Stimulated activated CD4-positive, alpha-beta T cell treated with anti-CD3 and anti-CD28 coated beads, Interleukin-4, amount 100 ng/mL, for 1 hour (primary cell): ENCODE measurements at regions not wholly inside any gene's neighbourhood (a gene's known extent, or its start where the extent isn't known, plus 50 kb on each side); places are given as distances from the start of the nearest gene placed in this dataset.
"Not testable (repeated sequence)": the region's sequence is repeated elsewhere in the genome, so short reads cannot be mapped to it uniquely, and the experiment has no call there.

ENCODE experiments used
- DNase-seq: peaks from one replicate; pipeline ENCODE4 v3.0.0-alpha.2; 2020

DNA sequence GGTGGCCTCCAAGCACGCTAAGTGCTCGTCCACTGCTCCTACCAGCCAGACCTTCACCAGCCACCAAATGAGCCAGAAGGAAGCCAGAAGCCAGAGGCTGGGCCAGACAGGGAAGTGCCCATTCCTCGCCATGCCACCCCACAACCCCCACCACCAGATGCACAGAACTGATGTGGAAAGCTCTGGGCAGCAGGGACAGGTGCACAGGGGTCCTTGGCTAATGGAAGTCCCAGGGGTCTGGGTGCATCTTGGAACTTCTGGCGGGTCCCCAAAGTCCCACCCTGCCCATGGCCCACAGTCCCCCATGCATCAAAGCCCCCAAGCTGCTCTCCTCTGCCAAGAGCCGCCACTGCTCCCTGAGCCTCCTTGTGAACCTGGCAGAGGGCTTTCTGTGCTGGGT, 173.1 kb upstream of the ID2 start:
- no peak for DNase-seq

GRCh38 chr2:8509621-8510020, 172.2 kb upstream of the ID2 start:
- no peak for DNase-seq

DNA sequence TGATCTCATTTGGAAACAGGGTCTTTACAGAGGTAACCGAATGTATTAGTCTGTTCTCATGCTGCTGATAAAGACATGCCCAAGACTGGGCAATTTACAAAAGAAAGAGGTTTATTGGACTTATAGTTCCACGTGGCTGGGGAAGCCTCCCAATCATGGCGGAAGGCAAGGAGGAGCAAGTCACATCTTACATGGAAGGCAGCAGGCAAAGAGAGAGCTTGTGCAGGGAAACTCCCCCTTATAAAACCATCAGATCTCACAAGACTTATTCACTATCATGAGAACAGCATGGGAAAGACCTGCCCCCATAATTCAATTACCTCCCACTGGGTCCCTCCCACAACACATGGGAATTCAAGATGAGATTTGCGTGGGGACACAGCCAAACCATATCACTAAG, 171.8 kb upstream of the ID2 start:
- DNase-seq = not testable (repeated sequence)

GRCh38 chr2:8510519-8510918, 171.3 kb upstream of the ID2 start:
- no peak for DNase-seq

DNA sequence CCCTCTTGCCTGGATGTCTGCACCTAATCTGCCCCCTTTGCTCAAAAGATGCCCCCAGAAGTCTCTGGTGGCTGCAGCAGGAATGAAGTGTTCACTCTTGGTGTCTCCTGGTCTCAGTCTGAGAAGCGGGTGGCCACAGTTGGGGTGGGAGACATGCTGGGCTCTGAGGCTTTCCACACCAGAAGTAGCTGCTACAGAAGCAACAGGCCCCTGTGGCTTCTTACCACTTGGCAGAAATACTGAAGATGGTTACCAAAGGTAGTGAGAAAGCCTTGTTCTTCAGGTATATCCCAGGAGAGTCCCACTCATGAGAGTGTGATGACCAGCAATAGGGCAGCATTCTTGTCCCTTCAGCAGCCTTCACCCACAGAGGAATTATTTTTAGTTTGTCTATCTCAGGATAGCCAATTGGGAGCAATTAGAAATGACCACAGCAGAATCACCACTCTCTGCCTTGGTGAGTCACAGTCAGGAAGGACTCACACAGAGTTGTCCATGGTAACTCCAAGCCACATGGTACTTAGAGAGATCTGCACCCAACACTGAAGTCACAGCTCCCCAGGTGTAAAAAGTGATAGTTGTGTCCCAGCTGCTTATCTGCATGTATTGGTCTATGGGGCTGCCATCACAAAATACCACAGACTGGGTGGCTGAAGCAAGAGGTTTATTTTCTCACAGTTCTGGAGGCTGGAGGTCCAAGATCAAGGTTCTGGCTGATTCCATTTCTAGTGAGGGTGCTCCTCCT, 169.8 kb upstream of the ID2 start:
- no peak for DNase-seq

- DNase-seq = no peak
Observed at GRCh38 chr2:8513601-8514273, 168.1 kb upstream of the ID2 start.

DNA sequence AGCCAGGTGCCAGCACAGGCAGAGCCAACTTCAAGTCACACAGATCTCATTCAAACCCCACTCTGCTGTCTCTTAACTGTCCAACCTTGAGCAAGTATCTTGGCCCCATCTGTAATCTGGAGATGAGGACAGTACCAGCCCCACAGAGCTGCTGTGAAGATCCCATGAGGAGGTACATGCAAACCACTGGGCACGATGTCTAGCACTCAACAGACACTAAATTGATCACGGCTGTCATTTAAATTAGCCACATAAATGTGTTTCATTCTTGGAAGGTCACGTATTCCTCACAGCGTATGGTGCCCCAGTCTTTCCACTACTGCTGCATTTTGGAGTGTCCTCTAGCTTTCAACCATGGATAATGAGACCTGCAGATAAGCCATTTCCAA, 167.6 kb upstream of the ID2 start:
- no peak for DNase-seq

DNA sequence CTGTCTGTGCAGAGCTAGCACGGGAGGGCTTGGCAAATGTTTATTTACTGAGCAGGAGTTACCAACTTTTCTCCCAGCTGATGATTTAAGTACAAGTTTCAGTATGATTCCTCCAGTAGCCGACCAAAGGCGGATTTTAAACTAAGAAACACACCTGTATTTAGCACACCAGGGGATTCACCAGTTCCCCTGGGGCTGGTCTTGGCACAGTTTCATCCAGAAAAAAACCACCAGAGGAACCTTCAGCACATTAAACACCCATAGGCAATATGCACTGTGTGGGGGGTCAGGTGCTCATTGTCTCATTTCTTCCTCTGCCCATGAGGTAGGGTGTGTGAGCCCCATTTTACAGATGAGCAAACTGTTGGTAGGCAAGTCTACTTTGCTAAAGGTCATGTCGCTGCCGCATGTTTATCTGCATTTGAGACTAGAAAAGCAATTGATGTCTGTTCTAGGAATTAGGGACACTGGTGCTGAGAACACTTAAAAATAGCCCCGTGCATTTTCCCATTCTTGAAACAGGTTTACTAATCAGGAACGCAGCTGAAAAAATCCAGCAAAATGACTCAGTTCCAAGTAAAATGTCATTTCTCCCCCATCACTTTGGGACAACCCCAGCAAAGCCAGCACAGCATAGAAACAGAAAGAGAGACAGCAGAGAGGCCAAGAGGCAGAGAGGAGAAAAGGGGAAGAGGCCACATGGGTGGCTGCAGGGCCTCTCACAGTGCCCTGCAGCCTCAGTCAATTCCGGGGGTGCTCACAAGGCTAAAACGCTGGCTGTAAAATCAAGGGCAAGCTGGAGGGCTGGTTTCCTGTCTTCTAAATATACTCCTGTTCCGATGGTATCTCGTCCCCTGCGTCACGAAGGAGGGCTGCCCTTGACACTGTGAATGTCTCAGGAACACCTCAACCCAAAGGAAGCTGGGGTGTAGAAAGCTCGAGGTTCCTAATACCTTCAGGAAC, 166.8 kb upstream of the ID2 start:
- peak; percentile 52 for DNase-seq

- DNase-seq = no peak
Observed at GRCh38 chr2:8515864-8516533, 165.9 kb upstream of the ID2 start.

- DNase-seq = no peak
Observed at GRCh38 chr2:8517850-8518498, 163.9 kb upstream of the ID2 start.

- DNase-seq = no peak
Observed at GRCh38 chr2:8518979-8519668, 162.7 kb upstream of the ID2 start.

DNA sequence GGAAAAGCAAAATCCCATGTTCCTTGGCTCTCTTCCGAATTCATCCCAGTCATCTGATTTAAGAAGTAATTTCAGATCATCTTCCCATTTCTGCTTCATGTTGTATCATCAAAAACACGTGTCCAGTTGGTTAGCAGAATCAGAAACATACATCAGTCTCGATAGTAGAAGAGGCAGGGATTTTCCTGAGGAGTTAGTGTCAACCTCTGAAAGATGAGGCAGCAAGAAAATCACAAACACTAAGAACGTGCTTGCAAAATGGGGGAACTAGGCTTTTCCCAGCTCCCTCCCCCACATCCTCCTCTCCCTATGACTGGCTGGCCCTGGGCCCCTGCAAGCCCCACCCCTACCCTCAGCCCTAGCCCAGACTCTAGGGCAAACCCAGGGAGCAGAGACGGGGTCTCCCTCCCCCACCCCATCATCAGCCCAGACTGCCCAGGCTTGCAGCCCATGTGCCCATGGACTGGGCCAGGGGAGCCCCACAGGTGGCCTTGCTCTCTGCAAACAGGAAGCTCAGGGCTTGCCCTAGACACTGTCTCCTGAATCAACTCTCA, 161.0 kb upstream of the ID2 start:
- no peak for DNase-seq

- no peak for DNase-seq
Observed at GRCh38 chr2:8522687-8523086, 159.2 kb upstream of the ID2 start.

DNA sequence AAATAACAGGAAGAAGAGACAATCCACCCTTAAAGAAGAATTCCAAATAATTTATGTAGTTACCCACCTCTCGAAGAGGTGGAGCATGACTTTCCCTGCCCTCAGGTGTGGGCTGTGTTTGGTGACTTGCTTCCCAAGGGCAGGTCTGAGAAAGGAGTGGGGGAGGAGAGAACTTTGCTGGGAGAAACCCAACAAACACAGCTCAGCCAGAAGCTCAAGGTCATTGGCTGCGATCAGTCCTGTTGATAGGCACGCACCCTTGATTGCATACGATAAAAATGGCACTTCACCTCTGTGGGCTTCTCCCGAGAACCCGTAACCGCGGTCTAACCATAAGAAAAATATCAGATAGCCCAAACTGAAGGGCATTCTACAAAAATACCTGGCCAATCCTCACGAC, 157.5 kb upstream of the ID2 start:
- DNase-seq = no peak

GRCh38 chr2:8524823-8525222, 157.0 kb upstream of the ID2 start:
- DNase-seq = no peak

- DNase-seq = no peak
Observed at GRCh38 chr2:8525236-8525581, 156.6 kb upstream of the ID2 start.

DNA sequence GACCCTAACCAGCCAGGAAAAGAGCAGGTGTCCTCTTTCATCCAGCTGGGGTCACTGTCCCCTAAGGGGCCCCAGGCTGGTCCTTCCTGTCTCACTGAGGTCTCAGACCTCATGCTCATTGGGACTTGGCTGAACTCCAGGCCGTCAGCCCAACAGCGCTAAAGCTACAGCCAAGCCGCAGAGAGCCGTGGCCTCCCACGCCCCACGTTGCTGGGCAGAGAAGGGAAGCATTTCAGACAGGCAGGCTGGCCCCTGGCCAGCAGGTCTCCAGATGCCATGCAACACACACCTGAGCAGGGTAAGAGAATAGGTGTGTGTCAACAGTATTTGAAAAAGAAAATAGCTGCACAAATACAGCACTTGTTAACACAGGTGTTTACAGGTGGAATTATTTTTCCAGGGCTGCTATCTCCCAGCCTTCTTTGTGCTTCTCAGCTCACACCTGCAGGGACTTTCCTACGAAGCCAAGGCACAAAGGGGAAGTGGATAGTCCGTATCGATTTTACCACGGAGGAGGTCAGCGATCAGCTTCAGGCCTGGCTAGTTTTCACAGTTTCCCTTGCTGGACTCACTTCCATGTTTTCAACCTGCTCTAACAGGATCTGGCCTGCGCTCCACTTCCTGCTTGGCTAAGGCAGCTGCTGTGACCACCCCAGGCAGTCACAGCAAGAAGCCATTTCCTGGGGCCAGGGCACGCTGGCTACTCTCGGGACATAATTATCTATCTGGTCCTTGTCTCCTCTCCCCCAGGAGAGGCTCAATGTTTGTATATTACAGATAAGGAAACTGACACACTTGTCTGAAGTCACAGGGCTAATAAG, 156.1 kb upstream of the ID2 start:
- DNase-seq = no peak

DNA sequence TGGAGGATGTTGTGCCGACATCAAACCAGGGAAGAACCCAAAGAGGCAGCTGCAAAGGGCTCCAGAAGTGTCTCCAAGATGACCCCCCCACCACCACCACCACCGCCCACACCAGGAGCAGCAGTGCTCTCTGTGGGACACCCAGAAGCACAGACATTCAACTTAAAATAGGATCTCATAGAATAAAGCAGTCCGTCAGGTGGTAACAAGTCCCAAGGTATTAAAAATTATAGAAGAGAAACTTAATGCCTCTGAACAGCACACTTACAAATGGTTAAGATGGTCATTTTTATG, 155.5 kb upstream of the ID2 start:
- DNase-seq = no peak

- no peak for DNase-seq
Observed at GRCh38 chr2:8527031-8527430, 154.8 kb upstream of the ID2 start.

DNA sequence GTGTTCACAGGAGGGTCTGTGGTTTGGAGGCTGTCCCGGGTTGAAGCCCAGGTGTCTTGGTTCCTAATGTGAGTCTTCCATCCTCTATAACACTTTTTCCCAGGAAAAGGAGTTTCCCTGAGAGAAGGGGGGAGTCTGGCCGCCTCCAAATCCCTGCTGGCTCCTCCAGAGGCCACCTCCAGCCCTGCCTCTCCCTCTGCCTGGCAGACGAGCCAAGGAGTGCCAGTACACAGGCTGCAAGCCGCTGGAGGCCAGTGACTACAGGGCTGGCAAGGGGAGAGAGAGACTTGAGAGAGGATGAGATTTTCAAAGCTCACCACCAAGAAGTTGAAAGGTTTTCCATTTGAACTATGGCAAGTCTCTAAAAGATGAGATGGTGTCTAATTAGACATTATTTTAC, 154.2 kb upstream of the ID2 start:
- no peak for DNase-seq

DNA sequence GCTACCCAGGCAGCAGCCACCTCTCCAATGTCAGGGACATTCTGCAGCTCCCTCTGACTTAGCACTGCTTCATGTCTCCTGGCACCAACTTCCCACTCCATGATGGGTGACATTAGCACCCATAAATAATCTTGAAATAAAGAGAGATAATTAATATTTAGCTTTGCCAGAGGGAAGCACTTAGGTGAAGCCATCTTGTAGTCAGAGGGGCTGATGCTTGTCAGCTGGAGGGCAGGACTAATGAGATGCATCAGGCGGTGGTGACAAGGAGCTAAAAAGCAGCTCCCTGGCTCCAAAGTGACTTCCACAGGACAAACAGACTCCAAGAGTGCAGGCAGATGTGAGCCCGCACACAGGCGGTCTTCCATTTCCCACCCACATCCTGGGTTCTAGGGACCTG, 153.0 kb upstream of the ID2 start:
- DNase-seq = no peak
